ENCODE measurements at regions not wholly inside any gene's neighbourhood (a gene's known extent, or its start where the extent isn't known, plus 50 kb on each side); places are given as distances from the start of the nearest gene placed in this dataset.
A peak's percentile ranks its signal among the peaks of the same experiment; 100 is the strongest.

- no peaks in the 10 kb centered on the region for H3K27me3 ChIP-seq (replicated peaks)
- no peak for DNase-seq
- H3K36me3 ChIP-seq (replicated peaks): no peaks in the 10 kb centered on the region
- TF ChIP-seq CTCF (IDR thresholded peaks at IDR 0.05; ENCODE audit: low read depth, low read length, missing control alignments): no peak
- H3K27ac ChIP-seq: no peak overlapping the region
- no peak overlapping the region for H3K4me3 ChIP-seq (ENCODE audit: low read depth, low read length)
- in situ Hi-C loops (cut with HindIII; ENCODE audit: low pct_ligation_motif_present, low sequenced_read_pairs): no loop called here
Observed at GRCh38 chr4:110962616-110963015, 339.7 kb upstream of the PITX2 start.

- TF ChIP-seq CTCF (IDR thresholded peaks at IDR 0.05; ENCODE audit: low read depth, low read length, missing control alignments): no peak
- in situ Hi-C loops (cut with HindIII; ENCODE audit: low pct_ligation_motif_present, low sequenced_read_pairs): no loop called here
- Histone ChIP-seq H3K27me3 (replicated peaks) (no peaks in the 10 kb centered on the region), H3K36me3 (replicated peaks) (no peaks in the 10 kb centered on the region), H3K27ac (no peak overlapping the region), H3K4me3 (ENCODE audit: low read depth, low read length) (no peak overlapping the region)
- DNase-seq: no peak
Observed at GRCh38 chr4:110963662-110964280, 340.9 kb upstream of the PITX2 start.

- in situ Hi-C loops (cut with HindIII; ENCODE audit: low pct_ligation_motif_present, low sequenced_read_pairs): no loop called here
- no peak overlapping the region for H3K27ac ChIP-seq
- DNase-seq: no peak
Observed at GRCh38 chr4:110967936-110968335, 345.1 kb upstream of the PITX2 start.

GRCh38 chr4:110970642-110971041 lies 347.8 kb upstream of the PITX2 start:
- Histone ChIP-seq H3K27ac (no peak overlapping the region), H3K27me3 (replicated peaks) (no peaks in the 10 kb centered on the region), H3K4me3 (ENCODE audit: low read depth, low read length) (no peak overlapping the region), H3K36me3 (replicated peaks) (no peaks in the 10 kb centered on the region)
- DNase-seq: peak; percentile 40
- peak; percentile 75 for TF ChIP-seq CTCF (IDR thresholded peaks at IDR 0.05; ENCODE audit: low read depth, low read length, missing control alignments)
- in situ Hi-C loops (cut with HindIII; ENCODE audit: low pct_ligation_motif_present, low sequenced_read_pairs): no loop called here

More at GRCh38 chr4:110967936-110968335, 345.1 kb upstream of the PITX2 start:
- TF ChIP-seq CTCF (IDR thresholded peaks at IDR 0.05; ENCODE audit: low read depth, low read length, missing control alignments): no peak
- H3K4me3 ChIP-seq (ENCODE audit: low read depth, low read length): no peak overlapping the region
- H3K36me3 ChIP-seq (replicated peaks): no peaks in the 10 kb centered on the region
- no peaks in the 10 kb centered on the region for H3K27me3 ChIP-seq (replicated peaks)

- Histone ChIP-seq H3K27me3 (replicated peaks) (no peaks in the 10 kb centered on the region), H3K36me3 (replicated peaks) (no peaks in the 10 kb centered on the region), H3K4me3 (ENCODE audit: low read depth, low read length) (no peak overlapping the region), H3K27ac (no peak overlapping the region)
- in situ Hi-C loops (cut with HindIII; ENCODE audit: low pct_ligation_motif_present, low sequenced_read_pairs): no loop called here
- no peak for DNase-seq
- TF ChIP-seq CTCF (IDR thresholded peaks at IDR 0.05; ENCODE audit: low read depth, low read length, missing control alignments): no peak
Observed at GRCh38 chr4:110975338-110975737, 352.5 kb upstream of the PITX2 start.

GRCh38 chr4:110977554-110977953 lies 354.7 kb upstream of the PITX2 start:
- TF ChIP-seq CTCF (IDR thresholded peaks at IDR 0.05; ENCODE audit: low read depth, low read length, missing control alignments): no peak
- in situ Hi-C loops (cut with HindIII; ENCODE audit: low pct_ligation_motif_present, low sequenced_read_pairs): no loop called here
- Histone ChIP-seq H3K36me3 (replicated peaks) (no peaks in the 10 kb centered on the region), H3K27ac (no peak overlapping the region), H3K27me3 (replicated peaks) (no peaks in the 10 kb centered on the region), H3K4me3 (ENCODE audit: low read depth, low read length) (no peak overlapping the region)
- DNase-seq: no peak

Data from brain microvascular endothelial cell (primary cell).